H1 (cell line): ENCODE measurements at regions not wholly inside any gene's neighbourhood (a gene's known extent, or its start where the extent isn't known, plus 50 kb on each side); places are given as distances from the start of the nearest gene placed in this dataset.
A peak's percentile ranks its signal among the peaks of the same experiment; 100 is the strongest.

ENCODE experiments used
- CTCF ChIA-PET: fragments of 300-600 bp; sonication (Branson Sonifier 250); formaldehyde crosslinking; loops from one replicate; lab custom pipeline; 2021; ENCODE audit not compliant: partially characterized antibody; lab: Charles Lee
- POLR2A ChIA-PET: fragments of 300-600 bp; sonication (Branson Sonifier 250); formaldehyde crosslinking; loops from one replicate; lab custom pipeline; 2021; ENCODE audit warnings: inconsistent platforms; ENCODE audit not compliant: partially characterized antibody; lab: Charles Lee
- DNase-seq, 2 experiments: peaks; one replicate each; pipeline versions ENCODE4 v3.0.0 to v3.0.0-alpha.2; 2010 to 2022; ENCODE audit warnings: low spot score in 2 of 2, low read depth in 1 of 2, mixed read lengths in 1 of 2
- FAIRE-seq: peaks from 2 replicates; lab custom pipeline; 2011; peaks lifted over from hg19 to GRCh38; lab: Jason Lieb, UNC
- H2AFZ ChIP-seq: 2 replicates; pipeline ENCODE4 v1.8.1; 2012; ENCODE audit warnings: low read length, inconsistent platforms
- H2AK5ac ChIP-seq: 2 replicates; pipeline ENCODE4 v1.6.1; 2013; ENCODE audit warnings: low read depth, low read length
- H2BK120ac ChIP-seq: replicated peaks from 2 replicates; pipeline ENCODE3; 2013; ENCODE audit warnings: low read depth, low read length, inconsistent platforms
- H2BK12ac ChIP-seq: 2 replicates; pipeline ENCODE4 v1.6.1; 2013; ENCODE audit warnings: low read depth, low read length
- H2BK15ac ChIP-seq: 2 replicates; pipeline ENCODE4 v1.6.1; 2013; ENCODE audit warnings: low read length
- H2BK20ac ChIP-seq: 2 replicates; pipeline ENCODE4 v1.6.1; 2013; ENCODE audit warnings: low read length
- H2BK5ac ChIP-seq: 2 replicates; pipeline ENCODE4 v1.6.1; 2013; ENCODE audit warnings: low read depth, low read length
- H3K14ac ChIP-seq: 2 replicates; pipeline ENCODE4 v1.6.1; 2013; ENCODE audit warnings: inconsistent platforms; ENCODE audit not compliant: insufficient read length
- H3K18ac ChIP-seq: 2 replicates; pipeline ENCODE4 v1.6.1; 2013; ENCODE audit warnings: low read length; ENCODE audit errors: extremely low read depth
- H3K23ac ChIP-seq: 2 replicates; pipeline ENCODE4 v1.6.1; 2013; ENCODE audit warnings: inconsistent platforms; ENCODE audit not compliant: insufficient read length
- H3K23me2 ChIP-seq: 2 replicates; pipeline ENCODE4 v1.6.1; 2013; ENCODE audit warnings: low read depth, low read length
- H3K27ac ChIP-seq: 2 replicates; pipeline ENCODE4 v1.6.1; 2011; ENCODE audit warnings: low read depth, low read length, inconsistent platforms
- H3K27me3 ChIP-seq, 4 experiments: replicated peaks in 1 of 4; 1 replicate in 1 of 4; 2 replicates in 3 of 4; pipeline versions ENCODE4 v1.6.1 to v1.8.1; 2011 to 2013; ENCODE audit warnings: low read length in 3 of 4, mild to moderate bottlenecking in 3 of 4, inconsistent platforms in 2 of 4, mixed read lengths in 2 of 4, moderate library complexity in 1 of 4; ENCODE audit not compliant: control insufficient read depth in 3 of 4, insufficient read depth in 3 of 4; ENCODE audit errors: extremely low read depth in 1 of 4
- H3K36me3 ChIP-seq, 4 experiments: 2 replicates each; pipeline versions ENCODE4 v1.6.1 to v1.8.1; 2011 to 2013; ENCODE audit warnings: mild to moderate bottlenecking in 4 of 4, low read length in 3 of 4, moderate library complexity in 2 of 4, control low read depth in 1 of 4, inconsistent platforms in 1 of 4; ENCODE audit not compliant: insufficient read depth in 4 of 4, control insufficient read depth in 2 of 4
- H3K4ac ChIP-seq: replicated peaks from 2 replicates; pipeline ENCODE3; 2013; ENCODE audit warnings: low read length, low read depth, mixed read lengths, inconsistent platforms; ENCODE audit not compliant: insufficient read length
- H3K4me1 ChIP-seq, 4 experiments: replicated peaks in 1 of 4; 1 replicate in 1 of 4; 2 replicates in 3 of 4; pipeline versions ENCODE4 v1.6.1 to v1.8.1; 2011 to 2013; ENCODE audit warnings: low read length in 3 of 4, inconsistent platforms in 2 of 4, mixed read lengths in 1 of 4; ENCODE audit not compliant: insufficient read depth in 4 of 4, control insufficient read depth in 3 of 4
- H3K4me2 ChIP-seq, 2 experiments: 2 replicates each; pipeline versions ENCODE4 v1.6.1 to v1.8.1; 2011 to 2013; ENCODE audit warnings: low read depth in 2 of 2, low read length in 2 of 2, control low read depth in 1 of 2, inconsistent platforms in 1 of 2, mild to moderate bottlenecking in 1 of 2; ENCODE audit not compliant: insufficient read depth in 1 of 2
- H3K4me3 ChIP-seq, 4 experiments: fragments of 200-600, 300-600 bp in 1 of 4; sonication (generic), shearing (Covaris generic), sonication (Bioruptor Twin) in 1 of 4; 2 replicates each; pipeline versions ENCODE4 v1.5.1 to v1.8.1; 2011 to 2016; ENCODE audit warnings: low read length in 4 of 4, low read depth in 3 of 4, control low read depth in 2 of 4, inconsistent platforms in 2 of 4, mild to moderate bottlenecking in 2 of 4, mixed read lengths in 1 of 4, moderate library complexity in 1 of 4; ENCODE audit not compliant: insufficient read depth in 2 of 4; ENCODE audit errors: extremely low read depth in 1 of 4
- H3K56ac ChIP-seq: replicated peaks from 2 replicates; pipeline ENCODE3; 2013; ENCODE audit warnings: low read depth, mild to moderate bottlenecking, mixed read lengths, low read length, inconsistent platforms; ENCODE audit not compliant: insufficient read length
- H3K79me1 ChIP-seq: 2 replicates; pipeline ENCODE4 v1.6.1; 2013; ENCODE audit warnings: low read depth, low read length, control low read depth
- H3K79me2 ChIP-seq, 2 experiments: 2 replicates each; pipeline versions ENCODE4 v1.6.1 to v1.8.1; 2012 to 2013; ENCODE audit warnings: low read length in 2 of 2, mild to moderate bottlenecking in 2 of 2, inconsistent platforms in 1 of 2; ENCODE audit not compliant: insufficient read depth in 2 of 2, control insufficient read depth in 1 of 2
- H3K9ac ChIP-seq, 4 experiments: replicated peaks in 1 of 4; 1 replicate in 1 of 4; 2 replicates in 3 of 4; pipeline versions ENCODE4 v1.6.1 to v1.8.1; 2011 to 2013; ENCODE audit warnings: low read depth in 3 of 4, low read length in 3 of 4, control low read depth in 2 of 4, mild to moderate bottlenecking in 2 of 4, moderate library complexity in 2 of 4, inconsistent platforms in 1 of 4; ENCODE audit errors: extremely low read depth in 1 of 4
- H3K9me3 ChIP-seq, 2 experiments: 2 replicates each; pipeline versions ENCODE4 v1.6.1 to v1.8.1; 2012 to 2013; ENCODE audit warnings: mild to moderate bottlenecking in 2 of 2, moderate library complexity in 2 of 2, control low read depth in 1 of 2, inconsistent platforms in 1 of 2, low read depth in 1 of 2, low read length in 1 of 2, mixed read lengths in 1 of 2; ENCODE audit not compliant: insufficient read depth in 2 of 2
- H4K20me1 ChIP-seq, 2 experiments: replicated peaks in 1 of 2; 2 replicates each; pipeline versions ENCODE3 to v1.8.1; 2011 to 2013; ENCODE audit warnings: inconsistent platforms in 2 of 2, low read length in 2 of 2, mild to moderate bottlenecking in 1 of 2; ENCODE audit not compliant: insufficient read depth in 2 of 2, control insufficient read depth in 1 of 2
- H4K5ac ChIP-seq: 2 replicates; pipeline ENCODE4 v1.6.1; 2013; ENCODE audit warnings: low read length, low read depth, mixed read lengths, inconsistent platforms; ENCODE audit not compliant: insufficient read length
- H4K8ac ChIP-seq: 2 replicates; pipeline ENCODE4 v1.8.0; 2013; ENCODE audit warnings: mild to moderate bottlenecking, moderate library complexity, low read length, inconsistent platforms; ENCODE audit not compliant: insufficient read depth; ENCODE audit errors: extremely low read depth
- H4K91ac ChIP-seq: replicated peaks from 2 replicates; pipeline ENCODE3; 2013; ENCODE audit warnings: low read length, mixed read lengths, inconsistent platforms; ENCODE audit not compliant: insufficient read length
- BACH1 ChIP-seq: IDR thresholded peaks from 2 replicates; pipeline ENCODE4 v1.6.1; 2012; ENCODE audit warnings: low read length, improper control_type of control experiment
- BRCA1 ChIP-seq: IDR thresholded peaks from 2 replicates; pipeline ENCODE4 v1.6.1; 2012; ENCODE audit warnings: low read depth, low read length, improper control_type of control experiment
- CBX5 ChIP-seq: fragments of 300-800, 300-1000 bp; sonication (generic); IDR thresholded peaks from 2 replicates; pipeline ENCODE4 v1.7.1; 2016; ENCODE audit warnings: antibody characterized with exemption, low read length, low read depth
- CTBP2 ChIP-seq: IDR thresholded peaks from 2 replicates; pipeline ENCODE4 v1.7.0; 2011; ENCODE audit warnings: borderline replicate concordance, mild to moderate bottlenecking, moderate library complexity, mixed read lengths, low read length; ENCODE audit not compliant: insufficient read depth, insufficient read length
- JUND ChIP-seq: IDR thresholded peaks from 2 replicates; pipeline ENCODE4 v1.6.1; 2011; ENCODE audit warnings: mild to moderate bottlenecking, improper control_type of control experiment, low read length
- MAFK ChIP-seq: IDR thresholded peaks from 2 replicates; pipeline ENCODE4 v1.6.1; 2012; ENCODE audit warnings: low read depth, mild to moderate bottlenecking, improper control_type of control experiment, low read length
- RXRA ChIP-seq: IDR thresholded peaks from 2 replicates; pipeline ENCODE4 v1.6.1; 2011; ENCODE audit warnings: low read depth, mild to moderate bottlenecking, low read length, moderate library complexity; ENCODE audit not compliant: insufficient read depth
- WGBS, 2 experiments: shearing (Covaris generic) in 1 of 2; methylation state at CpG; one replicate each; pipeline versions ENCODE4 v1.1.6 to v1.1.7; 2013 to 2015; ENCODE audit warnings: low lambda C conversion rate in 2 of 2, mixed read lengths in 2 of 2, inconsistent platforms in 1 of 2, low coverage in 1 of 2, missing lambda C conversion rate in 1 of 2; ENCODE audit not compliant: insufficient replicate concordance in 2 of 2, insufficient coverage in 1 of 2, insufficient read length in 1 of 2; ENCODE audit errors: extremely low coverage in 1 of 2, missing lambda C conversion rate in 1 of 2; 5-methylcytosine and 5-hydroxymethylcytosine counted together

- H2BK5ac ChIP-seq = peak overlapping the region; percentile 72; the same call in 1 of the 2 replicates
- TF ChIP-seq JUND (no peak), BACH1 (no peak), BRCA1 (no peak), CBX5 (no peak), MAFK (no peak), CTBP2 (no peak), RXRA (no peak)
- H2BK20ac ChIP-seq = 0 out of 2 replicates have a peak overlapping the region, but pooled peaks have one; percentile 9
- peak overlapping the region; percentile 53; the same call in 1 of the 2 replicates for H4K8ac ChIP-seq
- no peak overlapping the region for H3K4me2 ChIP-seq
- H3K56ac ChIP-seq = no peak overlapping the region
- no peak overlapping the region for H2BK120ac ChIP-seq
- H3K23ac ChIP-seq = no peak overlapping the region
- no peak overlapping the region for H3K9ac ChIP-seq
- no peak for DNase-seq
- H2BK15ac ChIP-seq = 0 out of 2 replicates have a peak overlapping the region, but pooled peaks have one; percentile 19
- H4K91ac ChIP-seq = no peak overlapping the region
- no peak overlapping the region for H3K27ac ChIP-seq
- no peak overlapping the region for H3K14ac ChIP-seq
- peak overlapping the region; percentile 77; the same call in 1 of the 2 replicates for H2BK12ac ChIP-seq
- no peaks in the 10 kb centered on the region for H3K9me3 ChIP-seq
- no peaks in the 10 kb centered on the region for H3K79me2 ChIP-seq
- no peaks in the 10 kb centered on the region for H4K20me1 ChIP-seq
- 0 out of 2 replicates have a peak overlapping the region, but pooled peaks have one; percentile 2 for H3K18ac ChIP-seq
- no peak overlapping the region for H4K5ac ChIP-seq
- ChIA-PET CTCF (interaction anchor here (0.8 to 1.8 kb wide), 4 partner anchors 26 to 36 kb away, joined by 3 to 5 read pairs (median 3); no protein-coding TSS in a partner anchor), POLR2A (interaction anchor here (1.1 kb wide), 1 partner anchor 23 kb away, joined by 3 read pairs; no protein-coding TSS in a partner anchor)
- peaks cover 4 to 16% (median 11%) of the 10 kb centered on the region in 4 experiments for H3K4me1 ChIP-seq
- 92% methylated on average over 18 of the region's 18 CpGs; no CpG with 5 or more reads in 1 of the 2 experiments for WGBS, 2 experiments
- H2AK5ac ChIP-seq = 0 out of 2 replicates have a peak overlapping the region, but pooled peaks have one; percentile 71
- H3K36me3 ChIP-seq = no peaks in the 10 kb centered on the region
- H3K79me1 ChIP-seq = no peaks in the 10 kb centered on the region
- FAIRE-seq = no peak
- H3K27me3 ChIP-seq = no peaks in the 10 kb centered on the region
- H3K23me2 ChIP-seq = no peaks in the 10 kb centered on the region
- no peak overlapping the region for H2AFZ ChIP-seq
- no peak overlapping the region for H3K4ac ChIP-seq
- H3K4me3 ChIP-seq = no peak overlapping the region
These were observed 51.7 kb upstream of the POU3F1 start for GRCh38 chr1:38098101-38098847.
